Kidney epithelial cell (primary cell): ENCODE measurements at regions not wholly inside any gene's neighbourhood (a gene's known extent, or its start where the extent isn't known, plus 50 kb on each side); places are given as distances from the start of the nearest gene placed in this dataset.
"Not testable (repeated sequence)": the region's sequence is repeated elsewhere in the genome, so short reads cannot be mapped to it uniquely, and the experiment has no call there.

ENCODE experiments used
- DNase-seq: peaks from one replicate; pipeline ENCODE4 v3.0.0-alpha.2; 2010; ENCODE audit warnings: low read depth
- H3K27me3 ChIP-seq: 2 replicates; pipeline ENCODE4 v1.6.0; 2011; ENCODE audit warnings: low read length; ENCODE audit not compliant: control insufficient read depth, insufficient read depth
- H3K36me3 ChIP-seq: 2 replicates; pipeline ENCODE4 v1.5.1; 2011; ENCODE audit warnings: low read length; ENCODE audit not compliant: control insufficient read depth, insufficient read depth
- H3K4me3 ChIP-seq: 2 replicates; pipeline ENCODE4 v1.5.1; 2011; ENCODE audit warnings: low read depth, mild to moderate bottlenecking, control low read depth, low read length
- TF ChIP-seq, protein P1 (sequence below): IDR thresholded peaks from 2 replicates; pipeline ENCODE4 v1.5.1; 2011; ENCODE audit warnings: mild to moderate bottlenecking, moderate library complexity, low read length, control low read depth, inconsistent platforms; ENCODE audit not compliant: insufficient read depth, poor library complexity, severe bottlenecking

DNA sequence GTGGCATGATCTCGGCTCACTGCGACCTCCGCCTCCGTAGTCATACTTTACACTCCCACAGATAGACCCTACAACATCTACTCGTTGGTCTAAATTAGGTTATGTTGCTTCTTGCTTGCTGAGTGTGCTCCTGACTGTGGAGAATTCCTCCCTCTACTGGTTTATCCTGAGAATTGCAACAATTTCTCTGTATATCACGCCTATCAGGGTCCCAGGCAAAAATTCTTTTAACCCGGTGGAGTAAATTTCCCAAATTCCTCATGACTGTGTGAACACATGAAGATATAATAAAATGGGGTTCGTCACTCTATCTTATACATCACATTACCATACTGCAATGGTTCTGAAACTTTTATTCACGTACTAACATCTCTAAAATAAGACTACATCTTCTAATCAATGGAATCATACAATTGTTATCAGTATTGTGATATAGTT lies 156.7 kb downstream of the EVA1A start:
- peak; percentile 7 for DNase-seq
- TF ChIP-seq, protein P1, sequence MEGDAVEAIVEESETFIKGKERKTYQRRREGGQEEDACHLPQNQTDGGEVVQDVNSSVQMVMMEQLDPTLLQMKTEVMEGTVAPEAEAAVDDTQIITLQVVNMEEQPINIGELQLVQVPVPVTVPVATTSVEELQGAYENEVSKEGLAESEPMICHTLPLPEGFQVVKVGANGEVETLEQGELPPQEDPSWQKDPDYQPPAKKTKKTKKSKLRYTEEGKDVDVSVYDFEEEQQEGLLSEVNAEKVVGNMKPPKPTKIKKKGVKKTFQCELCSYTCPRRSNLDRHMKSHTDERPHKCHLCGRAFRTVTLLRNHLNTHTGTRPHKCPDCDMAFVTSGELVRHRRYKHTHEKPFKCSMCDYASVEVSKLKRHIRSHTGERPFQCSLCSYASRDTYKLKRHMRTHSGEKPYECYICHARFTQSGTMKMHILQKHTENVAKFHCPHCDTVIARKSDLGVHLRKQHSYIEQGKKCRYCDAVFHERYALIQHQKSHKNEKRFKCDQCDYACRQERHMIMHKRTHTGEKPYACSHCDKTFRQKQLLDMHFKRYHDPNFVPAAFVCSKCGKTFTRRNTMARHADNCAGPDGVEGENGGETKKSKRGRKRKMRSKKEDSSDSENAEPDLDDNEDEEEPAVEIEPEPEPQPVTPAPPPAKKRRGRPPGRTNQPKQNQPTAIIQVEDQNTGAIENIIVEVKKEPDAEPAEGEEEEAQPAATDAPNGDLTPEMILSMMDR: peak; percentile 70
- H3K27me3 ChIP-seq: no peaks in the 10 kb centered on the region
- H3K36me3 ChIP-seq: no peaks in the 10 kb centered on the region
- H3K4me3 ChIP-seq: no peak overlapping the region

DNA sequence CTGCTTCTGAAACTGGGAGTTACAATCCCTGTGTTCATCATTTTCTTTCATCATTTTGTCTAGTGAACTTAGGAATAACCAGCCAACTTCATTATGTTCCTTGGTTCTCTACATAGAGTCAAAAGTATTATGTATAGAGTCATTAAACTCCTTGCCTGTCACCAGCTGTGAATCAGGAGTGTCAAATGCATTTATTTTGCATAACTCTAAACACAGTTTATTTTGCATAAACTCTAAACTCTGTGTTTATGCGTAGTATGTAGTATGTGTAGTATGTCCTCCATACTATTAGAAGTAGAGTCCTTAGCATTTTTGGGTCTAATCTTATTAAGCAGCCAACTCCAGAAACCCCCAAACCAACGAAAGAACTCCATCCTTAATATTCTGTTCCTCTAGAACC lies 164.4 kb downstream of the EVA1A start:
- no peak overlapping the region for H3K4me3 ChIP-seq
- H3K27me3 ChIP-seq: no peaks in the 10 kb centered on the region
- TF ChIP-seq, protein P1: no peak
- DNase-seq: no peak
- no peaks in the 10 kb centered on the region for H3K36me3 ChIP-seq

DNA sequence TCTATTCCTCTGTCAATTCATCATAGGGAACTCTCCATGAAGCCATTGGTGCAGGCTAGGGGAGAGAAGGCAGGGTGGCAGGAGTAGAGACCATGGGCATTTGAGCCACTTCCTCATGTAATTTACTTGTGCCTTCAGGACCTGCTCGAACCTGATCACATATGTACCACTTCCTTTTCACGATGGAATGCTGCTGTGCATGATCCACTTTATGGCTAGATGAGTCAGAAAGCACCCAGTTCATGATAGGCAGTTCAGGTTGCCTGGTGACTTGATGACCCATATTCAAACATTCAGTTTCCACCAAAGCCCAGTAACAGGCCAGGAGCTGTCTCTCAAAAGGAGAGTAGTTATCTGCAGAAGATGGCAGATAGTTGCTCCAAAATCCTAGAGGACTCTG lies 166.0 kb downstream of the EVA1A start:
- DNase-seq: not testable (repeated sequence)

DNA sequence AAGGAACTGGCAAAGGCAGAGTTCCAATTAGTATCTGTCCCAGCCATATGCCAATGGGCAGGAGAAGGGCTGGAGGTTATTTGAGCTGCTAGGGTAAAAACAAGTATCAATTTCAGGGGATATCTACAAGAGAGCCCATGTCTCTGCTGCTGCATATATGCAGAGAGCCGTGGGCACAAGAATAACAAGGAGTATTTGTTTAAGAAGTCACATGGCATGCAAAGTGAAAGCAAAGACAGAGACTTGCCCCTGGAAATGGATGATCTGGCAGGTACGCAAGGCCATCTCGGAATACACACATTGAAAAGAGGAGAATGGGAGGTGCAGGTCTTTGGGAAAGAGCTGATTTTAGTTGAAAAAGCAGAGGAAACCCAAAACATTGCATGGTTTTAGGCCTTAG lies 170.6 kb downstream of the EVA1A start:
- Histone ChIP-seq H3K36me3 (no peaks in the 10 kb centered on the region), H3K27me3 (no peaks in the 10 kb centered on the region), H3K4me3 (no peak overlapping the region)
- DNase-seq: no peak
- TF ChIP-seq, protein P1: no peak

More for the DNA sequence above, 166.0 kb downstream of the EVA1A start:
- H3K4me3 ChIP-seq, H3K36me3 ChIP-seq, H3K27me3 ChIP-seq: not testable (repeated sequence)

DNA sequence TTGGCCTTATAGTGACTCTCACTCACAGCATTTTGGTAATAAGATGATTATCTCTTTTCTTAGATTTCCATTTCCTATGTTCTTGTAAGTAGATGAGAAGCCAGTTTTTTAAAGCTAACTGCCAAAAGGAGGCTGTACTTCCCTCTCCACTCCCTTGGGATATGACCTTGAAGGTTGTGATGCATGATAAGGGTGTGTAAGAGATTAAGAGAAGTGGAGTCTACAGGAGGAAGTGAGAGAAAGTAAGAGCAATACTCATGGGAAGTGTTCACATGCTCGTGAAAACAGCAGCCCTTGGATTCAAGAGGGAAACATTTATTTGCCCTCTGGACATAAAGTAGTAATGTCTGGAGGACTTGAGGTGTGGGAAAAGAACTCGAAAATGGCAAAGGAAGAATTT lies 171.5 kb downstream of the EVA1A start:
- Histone ChIP-seq H3K27me3 (no peaks in the 10 kb centered on the region), H3K4me3 (no peak overlapping the region), H3K36me3 (no peaks in the 10 kb centered on the region)
- no peak for DNase-seq
- TF ChIP-seq, protein P1: no peak

DNA sequence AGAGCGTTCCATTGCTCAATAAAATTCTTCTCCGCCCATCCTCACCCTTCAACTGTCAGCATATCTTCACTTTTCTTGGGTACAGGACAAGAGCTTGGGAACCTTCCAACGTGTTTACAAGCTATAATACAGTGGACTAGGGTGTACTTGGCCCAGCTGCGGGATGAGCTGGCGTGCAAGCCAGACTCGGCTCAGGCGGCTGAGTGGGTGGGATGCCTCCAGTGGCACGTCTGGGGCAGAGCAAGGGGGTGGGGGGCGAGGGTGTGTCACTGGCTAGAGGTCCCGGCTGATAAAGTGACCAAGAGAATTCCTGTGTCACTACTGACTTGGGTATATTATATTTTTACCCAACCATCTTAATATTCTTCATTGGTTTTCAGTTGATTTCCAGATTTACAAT lies 179.7 kb downstream of the EVA1A start:
- H3K27me3 ChIP-seq: no peaks in the 10 kb centered on the region
- no peaks in the 10 kb centered on the region for H3K36me3 ChIP-seq
- TF ChIP-seq, protein P1: no peak
- no peak overlapping the region for H3K4me3 ChIP-seq
- DNase-seq: no peak
